Hepatocyte (in vitro differentiated cells): ENCODE measurements at regions not wholly inside any gene's neighbourhood (a gene's known extent, or its start where the extent isn't known, plus 50 kb on each side); places are given as distances from the start of the nearest gene placed in this dataset.

Experiments
- EZH2 ChIP-seq: fragments of 200-600 bp; sonication (generic); IDR thresholded peaks from 2 replicates; pipeline ENCODE4 v1.6.1; 2016; ENCODE audit warnings: antibody characterized with exemption, mild to moderate bottlenecking, borderline replicate concordance
- TF ChIP-seq, protein P1 (sequence below): fragments of 200-600 bp; sonication (generic); IDR thresholded peaks from 2 replicates; pipeline ENCODE4 v1.5.1; 2016; ENCODE audit warnings: antibody characterized with exemption, mild to moderate bottlenecking; ENCODE audit not compliant: poor library complexity

DNA sequence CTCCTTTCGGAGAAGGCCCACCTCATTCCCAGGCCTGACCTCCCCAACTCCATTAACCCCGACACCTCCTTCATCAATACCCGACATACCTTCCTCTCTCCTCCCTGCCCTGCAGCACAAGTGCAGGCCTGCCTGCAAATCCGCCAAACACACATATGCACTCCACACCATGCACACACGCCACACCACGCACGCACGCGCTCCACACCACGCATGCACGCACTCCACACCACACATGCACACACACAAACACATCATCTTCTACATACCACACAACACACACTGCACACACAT lies 629.6 kb downstream of the TBC1D22A start:
- TF ChIP-seq, protein P1, sequence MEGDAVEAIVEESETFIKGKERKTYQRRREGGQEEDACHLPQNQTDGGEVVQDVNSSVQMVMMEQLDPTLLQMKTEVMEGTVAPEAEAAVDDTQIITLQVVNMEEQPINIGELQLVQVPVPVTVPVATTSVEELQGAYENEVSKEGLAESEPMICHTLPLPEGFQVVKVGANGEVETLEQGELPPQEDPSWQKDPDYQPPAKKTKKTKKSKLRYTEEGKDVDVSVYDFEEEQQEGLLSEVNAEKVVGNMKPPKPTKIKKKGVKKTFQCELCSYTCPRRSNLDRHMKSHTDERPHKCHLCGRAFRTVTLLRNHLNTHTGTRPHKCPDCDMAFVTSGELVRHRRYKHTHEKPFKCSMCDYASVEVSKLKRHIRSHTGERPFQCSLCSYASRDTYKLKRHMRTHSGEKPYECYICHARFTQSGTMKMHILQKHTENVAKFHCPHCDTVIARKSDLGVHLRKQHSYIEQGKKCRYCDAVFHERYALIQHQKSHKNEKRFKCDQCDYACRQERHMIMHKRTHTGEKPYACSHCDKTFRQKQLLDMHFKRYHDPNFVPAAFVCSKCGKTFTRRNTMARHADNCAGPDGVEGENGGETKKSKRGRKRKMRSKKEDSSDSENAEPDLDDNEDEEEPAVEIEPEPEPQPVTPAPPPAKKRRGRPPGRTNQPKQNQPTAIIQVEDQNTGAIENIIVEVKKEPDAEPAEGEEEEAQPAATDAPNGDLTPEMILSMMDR: no peak
- no peak for TF ChIP-seq EZH2
